HEK293 (cell line): ENCODE measurements at regions not wholly inside any gene's neighbourhood (a gene's known extent, or its start where the extent isn't known, plus 50 kb on each side); places are given as distances from the start of the nearest gene placed in this dataset.

ENCODE experiments used
- CTCF ChIA-PET: fragments of 350-600 bp; formaldehyde crosslinking; extraction: SDS; loops from one replicate; lab custom pipeline; 2021; ENCODE audit warnings: antibody characterized with exemption; lab: Yijun Ruan, JAX
- POLR2A ChIA-PET: fragments of 300-600 bp; formaldehyde crosslinking; extraction: SDS; loops from one replicate; lab custom pipeline; 2020; ENCODE audit warnings: antibody characterized with exemption, inconsistent platforms; lab: Yijun Ruan, JAX
- H3K27ac ChIP-seq: fragments of 200-500 bp; sonication (Bioruptor generic); 2 replicates; pipeline ENCODE4 v1.5.1; 2014; ENCODE audit warnings: low read depth, low read length, control low read depth, inconsistent platforms; ENCODE audit errors: extremely low read depth
- H3K36me3 ChIP-seq, 2 experiments: fragments of 200-500 bp in 1 of 2; sonication (Bioruptor generic) in 1 of 2; 1 replicate in 1 of 2; 2 replicates in 1 of 2; pipeline ENCODE4 v1.5.1; 2014 to 2017; ENCODE audit warnings: inconsistent platforms in 2 of 2, low read length in 2 of 2; ENCODE audit not compliant: control insufficient read depth in 2 of 2, insufficient read depth in 1 of 2
- H3K4me1 ChIP-seq: fragments of 200-500 bp; sonication (Bioruptor generic); 2 replicates; pipeline ENCODE4 v1.5.1; 2014; ENCODE audit warnings: mild to moderate bottlenecking, low read length, inconsistent platforms; ENCODE audit not compliant: control insufficient read depth, insufficient read depth
- H3K4me3 ChIP-seq: 2 replicates; pipeline ENCODE4 v1.5.1; 2011; ENCODE audit warnings: low read depth, mild to moderate bottlenecking, control low read depth, low read length, moderate library complexity
- H3K9me3 ChIP-seq: fragments of 200-500 bp; sonication (Bioruptor generic); 2 replicates; pipeline ENCODE4 v1.5.1; 2014; ENCODE audit warnings: low read depth, low read length, inconsistent platforms; ENCODE audit not compliant: control insufficient read depth, insufficient read depth
- BCL11A ChIP-seq: fragments of 450-650 bp; formaldehyde crosslinking; IDR thresholded peaks from 2 replicates; pipeline ENCODE4 v1.5.1; 2016; ENCODE audit warnings: low read depth, missing biosample characterization, missing genetic modification characterization
- SP2 ChIP-seq: fragments of 450-650 bp; formaldehyde crosslinking; IDR thresholded peaks from 2 replicates; pipeline ENCODE4 v1.5.1; 2016; ENCODE audit warnings: missing biosample characterization, missing genetic modification characterization
- SP7 ChIP-seq: fragments of 450-650 bp; formaldehyde crosslinking; IDR thresholded peaks from 2 replicates; pipeline ENCODE4 v1.5.1; 2016; ENCODE audit warnings: missing biosample characterization, missing genetic modification characterization
- ZBTB11 ChIP-seq: fragments of 450-650 bp; formaldehyde crosslinking; conservative IDR thresholded peaks from 2 replicates; pipeline ENCODE4 v1.5.1; 2016; ENCODE audit warnings: low read depth, missing biosample characterization, missing genetic modification characterization
- ZIC2 ChIP-seq: fragments of 450-650 bp; formaldehyde crosslinking; IDR thresholded peaks from 2 replicates; pipeline ENCODE4 v1.5.1; 2016; ENCODE audit warnings: missing biosample characterization, missing genetic modification characterization
- ZNF169 ChIP-seq: fragments of 450-650 bp; formaldehyde crosslinking; IDR thresholded peaks from 2 replicates; pipeline ENCODE4 v1.5.1; 2016; ENCODE audit warnings: missing biosample characterization, missing genetic modification characterization
- ZNF221 ChIP-seq: fragments of 450-650 bp; formaldehyde crosslinking; IDR thresholded peaks from 2 replicates; pipeline ENCODE4 v1.5.1; 2017; ENCODE audit warnings: missing biosample characterization, missing genetic modification characterization, borderline replicate concordance
- ZNF24 ChIP-seq: fragments of 450-650 bp; formaldehyde crosslinking; IDR thresholded peaks from 2 replicates; pipeline ENCODE4 v1.5.1; 2016; ENCODE audit warnings: missing biosample characterization, missing genetic modification characterization
- ZNF324 ChIP-seq: fragments of 450-650 bp; formaldehyde crosslinking; IDR thresholded peaks from 2 replicates; pipeline ENCODE4 v1.5.1; 2016; ENCODE audit warnings: missing biosample characterization, missing genetic modification characterization
- ZNF341 ChIP-seq: fragments of 450-650 bp; formaldehyde crosslinking; IDR thresholded peaks from 2 replicates; pipeline ENCODE4; 2016; ENCODE audit warnings: low read depth, missing biosample characterization, missing genetic modification characterization
- ZNF473 ChIP-seq: fragments of 450-650 bp; formaldehyde crosslinking; IDR thresholded peaks from 2 replicates; pipeline ENCODE4 v1.5.1; 2017; ENCODE audit warnings: missing biosample characterization, missing genetic modification characterization
- ZNF623 ChIP-seq: fragments of 450-650 bp; formaldehyde crosslinking; IDR thresholded peaks from 2 replicates; pipeline ENCODE4 v1.5.1; 2016; ENCODE audit warnings: missing biosample characterization, missing genetic modification characterization
- ZNF677 ChIP-seq: fragments of 450-650 bp; IDR thresholded peaks from 2 replicates; pipeline ENCODE4 v1.5.0; 2018; ENCODE audit warnings: missing biosample characterization, mild to moderate bottlenecking, missing genetic modification characterization, moderate library complexity
- ZNF768 ChIP-seq: fragments of 450-650 bp; formaldehyde crosslinking; IDR thresholded peaks from 2 replicates; pipeline ENCODE4 v1.5.1; 2018; ENCODE audit warnings: missing biosample characterization, mild to moderate bottlenecking, missing genetic modification characterization
- ZNF830 ChIP-seq: fragments of 450-650 bp; IDR thresholded peaks from 2 replicates; pipeline ENCODE4 v1.5.0; 2018; ENCODE audit warnings: missing biosample characterization, missing genetic modification characterization, low read depth, mild to moderate bottlenecking, moderate library complexity
- ZSCAN18 ChIP-seq: fragments of 450-650 bp; formaldehyde crosslinking; IDR thresholded peaks from 2 replicates; pipeline ENCODE4 v1.5.1; 2016; ENCODE audit warnings: missing biosample characterization, missing genetic modification characterization
- TF ChIP-seq, protein P1 (sequence below): fragments of 450-650 bp; formaldehyde crosslinking; IDR thresholded peaks from 2 replicates; pipeline ENCODE4 v1.5.1; 2016; ENCODE audit warnings: missing biosample characterization, missing genetic modification characterization
- TF ChIP-seq, protein P2 (sequence below): fragments of 450-650 bp; formaldehyde crosslinking; IDR thresholded peaks from 2 replicates; pipeline ENCODE4 v1.5.1; 2016; ENCODE audit warnings: missing biosample characterization, missing genetic modification characterization
- TF ChIP-seq, protein P3 (sequence below): fragments of 450-650 bp; formaldehyde crosslinking; IDR thresholded peaks from 2 replicates; pipeline ENCODE4 v1.5.0; 2017; ENCODE audit warnings: missing biosample characterization, missing genetic modification characterization, borderline replicate concordance

DNA sequence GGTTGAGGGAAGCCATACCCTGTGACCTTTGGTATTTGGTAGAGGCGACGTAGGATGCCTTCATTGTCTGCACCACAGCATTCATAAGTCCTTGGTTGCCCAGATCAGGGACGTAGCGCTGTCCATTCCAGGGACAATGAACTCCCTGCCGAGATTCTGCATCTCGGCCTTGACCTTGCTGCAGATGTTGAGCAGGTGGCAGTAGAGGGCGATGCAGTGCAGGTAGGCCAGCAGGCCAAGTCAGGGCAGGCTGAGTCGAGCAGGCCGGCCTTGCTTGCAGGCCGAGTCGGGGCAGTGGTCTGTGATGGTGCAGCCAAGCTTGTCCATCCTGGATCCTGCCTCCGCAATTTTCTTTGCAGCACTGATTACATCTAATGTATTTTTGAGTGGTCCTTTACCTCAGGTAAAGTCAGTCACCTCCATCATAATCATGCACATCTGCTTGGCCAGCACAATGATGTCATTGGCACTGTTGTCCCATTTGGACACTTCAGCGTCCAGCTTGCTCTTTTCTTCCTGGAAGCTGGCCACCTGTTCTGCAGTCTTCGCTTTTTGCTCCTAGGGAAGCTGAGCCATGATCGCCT is 93.4 kb upstream of the CCDC112 start:
- Histone ChIP-seq H3K9me3 (no peaks in the 10 kb centered on the region), H3K27ac (no peak overlapping the region), H3K36me3 (no peaks in the 10 kb centered on the region), H3K4me1 (no peaks in the 10 kb centered on the region), H3K4me3 (no peak overlapping the region)
- CTCF ChIA-PET = interaction anchor here (0.7 kb wide), 1 partner anchor 41 kb away, joined by 3 read pairs; no protein-coding TSS in a partner anchor
- TF ChIP-seq ZNF677 (no peak), ZBTB11 (tag by site-specific recombination) (no peak), ZNF341 (tag by site-specific recombination) (no peak), ZNF830 (tag by site-specific recombination) (no peak), ZNF623 (tag by site-specific recombination) (no peak), ZNF473 (tag by site-specific recombination) (no peak), ZSCAN18 (tag by site-specific recombination) (no peak), ZNF169 (tag by site-specific recombination) (no peak), ZIC2 (tag by site-specific recombination) (no peak), ZNF24 (no peak), ZNF324 (tag by site-specific recombination) (no peak), ZNF221 (no peak), SP7 (tag by site-specific recombination) (no peak), BCL11A (tag by site-specific recombination) (no peak), ZNF768 (tag by site-specific recombination) (no peak), SP2 (tag by site-specific recombination) (no peak)
- TF ChIP-seq, protein P1, sequence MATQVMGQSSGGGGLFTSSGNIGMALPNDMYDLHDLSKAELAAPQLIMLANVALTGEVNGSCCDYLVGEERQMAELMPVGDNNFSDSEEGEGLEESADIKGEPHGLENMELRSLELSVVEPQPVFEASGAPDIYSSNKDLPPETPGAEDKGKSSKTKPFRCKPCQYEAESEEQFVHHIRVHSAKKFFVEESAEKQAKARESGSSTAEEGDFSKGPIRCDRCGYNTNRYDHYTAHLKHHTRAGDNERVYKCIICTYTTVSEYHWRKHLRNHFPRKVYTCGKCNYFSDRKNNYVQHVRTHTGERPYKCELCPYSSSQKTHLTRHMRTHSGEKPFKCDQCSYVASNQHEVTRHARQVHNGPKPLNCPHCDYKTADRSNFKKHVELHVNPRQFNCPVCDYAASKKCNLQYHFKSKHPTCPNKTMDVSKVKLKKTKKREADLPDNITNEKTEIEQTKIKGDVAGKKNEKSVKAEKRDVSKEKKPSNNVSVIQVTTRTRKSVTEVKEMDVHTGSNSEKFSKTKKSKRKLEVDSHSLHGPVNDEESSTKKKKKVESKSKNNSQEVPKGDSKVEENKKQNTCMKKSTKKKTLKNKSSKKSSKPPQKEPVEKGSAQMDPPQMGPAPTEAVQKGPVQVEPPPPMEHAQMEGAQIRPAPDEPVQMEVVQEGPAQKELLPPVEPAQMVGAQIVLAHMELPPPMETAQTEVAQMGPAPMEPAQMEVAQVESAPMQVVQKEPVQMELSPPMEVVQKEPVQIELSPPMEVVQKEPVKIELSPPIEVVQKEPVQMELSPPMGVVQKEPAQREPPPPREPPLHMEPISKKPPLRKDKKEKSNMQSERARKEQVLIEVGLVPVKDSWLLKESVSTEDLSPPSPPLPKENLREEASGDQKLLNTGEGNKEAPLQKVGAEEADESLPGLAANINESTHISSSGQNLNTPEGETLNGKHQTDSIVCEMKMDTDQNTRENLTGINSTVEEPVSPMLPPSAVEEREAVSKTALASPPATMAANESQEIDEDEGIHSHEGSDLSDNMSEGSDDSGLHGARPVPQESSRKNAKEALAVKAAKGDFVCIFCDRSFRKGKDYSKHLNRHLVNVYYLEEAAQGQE (tag by site-specific recombination) = no peak
- TF ChIP-seq, protein P2, sequence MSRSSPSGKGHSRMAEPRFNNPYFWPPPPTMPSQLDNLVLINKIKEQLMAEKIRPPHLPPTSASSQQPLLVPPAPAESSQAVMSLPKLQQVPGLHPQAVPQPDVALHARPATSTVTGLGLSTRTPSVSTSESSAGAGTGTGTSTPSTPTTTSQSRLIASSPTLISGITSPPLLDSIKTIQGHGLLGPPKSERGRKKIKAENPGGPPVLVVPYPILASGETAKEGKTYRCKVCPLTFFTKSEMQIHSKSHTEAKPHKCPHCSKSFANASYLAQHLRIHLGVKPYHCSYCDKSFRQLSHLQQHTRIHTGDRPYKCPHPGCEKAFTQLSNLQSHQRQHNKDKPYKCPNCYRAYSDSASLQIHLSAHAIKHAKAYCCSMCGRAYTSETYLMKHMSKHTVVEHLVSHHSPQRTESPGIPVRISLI (tag by site-specific recombination) = no peak
- TF ChIP-seq, protein P3, sequence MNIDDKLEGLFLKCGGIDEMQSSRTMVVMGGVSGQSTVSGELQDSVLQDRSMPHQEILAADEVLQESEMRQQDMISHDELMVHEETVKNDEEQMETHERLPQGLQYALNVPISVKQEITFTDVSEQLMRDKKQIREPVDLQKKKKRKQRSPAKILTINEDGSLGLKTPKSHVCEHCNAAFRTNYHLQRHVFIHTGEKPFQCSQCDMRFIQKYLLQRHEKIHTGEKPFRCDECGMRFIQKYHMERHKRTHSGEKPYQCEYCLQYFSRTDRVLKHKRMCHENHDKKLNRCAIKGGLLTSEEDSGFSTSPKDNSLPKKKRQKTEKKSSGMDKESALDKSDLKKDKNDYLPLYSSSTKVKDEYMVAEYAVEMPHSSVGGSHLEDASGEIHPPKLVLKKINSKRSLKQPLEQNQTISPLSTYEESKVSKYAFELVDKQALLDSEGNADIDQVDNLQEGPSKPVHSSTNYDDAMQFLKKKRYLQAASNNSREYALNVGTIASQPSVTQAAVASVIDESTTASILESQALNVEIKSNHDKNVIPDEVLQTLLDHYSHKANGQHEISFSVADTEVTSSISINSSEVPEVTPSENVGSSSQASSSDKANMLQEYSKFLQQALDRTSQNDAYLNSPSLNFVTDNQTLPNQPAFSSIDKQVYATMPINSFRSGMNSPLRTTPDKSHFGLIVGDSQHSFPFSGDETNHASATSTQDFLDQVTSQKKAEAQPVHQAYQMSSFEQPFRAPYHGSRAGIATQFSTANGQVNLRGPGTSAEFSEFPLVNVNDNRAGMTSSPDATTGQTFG (tag by site-specific recombination) = no peak
- POLR2A ChIA-PET = no interaction called here
